ENCODE measurements at regions not wholly inside any gene's neighbourhood (a gene's known extent, or its start where the extent isn't known, plus 50 kb on each side); places are given as distances from the start of the nearest gene placed in this dataset.
"Not testable (repeated sequence)": the region's sequence is repeated elsewhere in the genome, so short reads cannot be mapped to it uniquely, and the experiment has no call there.

DNA sequence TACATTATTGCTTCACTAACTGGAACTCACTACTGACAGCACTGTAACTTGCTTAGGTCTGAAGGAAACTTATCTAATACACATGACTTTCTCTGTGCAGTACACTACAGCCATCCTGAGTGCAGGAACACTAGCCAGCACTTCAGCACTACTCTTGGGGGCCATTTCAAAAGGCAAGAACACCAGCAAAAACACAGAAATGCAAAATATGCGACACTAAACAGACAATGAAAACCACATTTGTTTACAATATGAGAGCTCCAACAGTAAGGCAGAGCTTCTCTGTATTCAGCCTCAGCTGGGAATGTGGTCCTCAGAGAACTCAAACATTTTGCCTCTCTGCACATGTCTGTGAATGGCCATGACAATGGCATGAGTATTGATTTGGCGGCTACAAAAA, 109.6 kb downstream of the ARRDC4 start:
- Mint-ChIP-seq H3K4me1 (no peaks in the 10 kb centered on the region), H3K27ac (no peak overlapping the region), H3K36me3 (ENCODE audit: low read depth) (no peaks in the 10 kb centered on the region), H3K27me3 (no peaks in the 10 kb centered on the region), H3K4me3 (no peak overlapping the region), H3K9me3 (no peaks in the 10 kb centered on the region)
- POLR2A ChIA-PET = no interaction called here
- CTCF ChIA-PET = no interaction called here
- DNase-seq = no peak

DNA sequence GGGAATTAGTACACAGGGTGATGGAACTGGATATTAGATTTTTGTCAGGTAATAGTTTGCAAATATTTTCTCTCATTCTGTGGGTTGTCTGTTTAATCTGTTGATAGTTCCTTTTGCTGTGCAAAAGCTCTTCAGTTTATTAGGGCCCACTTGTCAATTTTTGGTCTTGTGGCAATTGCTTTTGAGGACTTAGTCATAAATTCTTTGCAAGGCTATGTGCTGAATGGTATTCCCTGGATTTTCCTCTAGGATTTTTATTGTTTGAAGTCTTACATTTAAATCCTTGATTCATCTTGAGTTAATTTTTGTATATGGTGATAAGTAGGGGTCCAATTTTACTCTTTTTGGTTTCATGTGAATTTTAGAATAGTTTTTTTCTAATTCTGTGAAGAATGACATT, 111.3 kb downstream of the ARRDC4 start:
- H3K27ac Mint-ChIP-seq = no peak overlapping the region
- no peak for DNase-seq

DNA sequence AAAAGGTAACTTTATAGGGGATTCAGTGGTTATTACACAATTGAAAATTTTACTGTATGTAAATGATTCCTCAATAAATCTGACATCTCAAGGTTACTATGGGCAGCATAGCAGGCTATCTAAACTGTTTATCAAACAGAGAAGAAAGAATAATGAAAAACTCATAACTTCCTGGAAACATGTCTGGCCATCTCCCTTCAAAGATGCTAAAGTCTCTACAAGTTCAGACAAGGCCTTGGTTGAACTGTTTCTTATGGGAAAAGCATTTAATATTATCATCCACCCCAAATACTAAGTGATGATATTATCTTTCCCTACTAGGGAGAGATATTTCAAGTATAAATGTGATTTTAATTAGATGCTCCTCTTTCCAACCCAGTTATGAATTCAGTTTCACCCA, 114.9 kb downstream of the ARRDC4 start:
- ChIA-PET POLR2A (no interaction called here), CTCF (interaction anchor here (0.6 kb wide), 1 partner anchor 15 kb away, joined by 3 read pairs; no protein-coding TSS in a partner anchor)
- no peak for DNase-seq
- Mint-ChIP-seq H3K27ac (no peak overlapping the region), H3K4me1 (no peaks in the 10 kb centered on the region), H3K4me3 (no peak overlapping the region), H3K36me3 (ENCODE audit: low read depth) (no peaks in the 10 kb centered on the region), H3K9me3 (no peaks in the 10 kb centered on the region), H3K27me3 (no peaks in the 10 kb centered on the region)

More for the DNA sequence above, 111.3 kb downstream of the ARRDC4 start:
- CTCF ChIA-PET = no interaction called here
- H3K4me1 Mint-ChIP-seq = no peaks in the 10 kb centered on the region
- no peaks in the 10 kb centered on the region for H3K36me3 Mint-ChIP-seq (ENCODE audit: low read depth)
- no peak overlapping the region for H3K4me3 Mint-ChIP-seq
- POLR2A ChIA-PET = no interaction called here
- no peaks in the 10 kb centered on the region for H3K27me3 Mint-ChIP-seq
- no peaks in the 10 kb centered on the region for H3K9me3 Mint-ChIP-seq

DNA sequence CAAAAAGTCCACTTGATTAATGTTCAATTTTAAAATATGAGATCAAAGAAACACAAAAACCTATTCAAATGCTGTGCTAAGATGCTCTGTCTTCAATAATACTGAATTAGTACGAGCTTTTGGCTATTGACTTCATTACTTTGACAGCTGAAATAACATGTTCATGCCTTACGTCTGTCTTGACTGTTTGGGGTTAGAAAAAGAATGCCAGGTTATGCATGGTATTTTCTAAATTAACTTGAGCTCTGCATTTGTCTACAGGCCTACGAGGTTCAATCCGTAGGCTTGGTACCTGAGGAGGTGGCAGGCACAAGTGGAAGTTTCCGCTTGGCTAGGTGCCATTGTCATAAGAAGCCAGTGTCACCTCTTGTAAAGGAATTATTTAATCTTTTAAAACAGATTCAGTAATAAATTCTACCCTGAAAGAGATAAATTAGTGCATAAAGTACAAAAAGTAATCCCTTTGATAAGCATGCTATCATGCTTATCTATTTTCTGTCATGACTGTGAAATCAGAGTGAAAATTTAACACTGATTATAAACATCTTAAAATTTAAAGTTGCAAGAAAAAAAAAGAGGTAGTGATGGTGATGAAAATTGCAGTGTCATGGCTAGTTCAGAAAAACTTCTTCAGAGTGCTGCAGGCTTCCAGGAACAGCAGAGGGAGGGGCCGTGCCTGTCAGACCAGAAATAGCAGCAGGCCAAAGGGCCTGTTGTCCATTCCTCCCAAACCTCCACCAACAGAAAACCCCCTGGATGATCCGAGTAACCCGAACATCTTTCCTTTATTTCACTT, 115.7 kb downstream of the ARRDC4 start:
- no peaks in the 10 kb centered on the region for H3K4me1 Mint-ChIP-seq
- no peak overlapping the region for H3K4me3 Mint-ChIP-seq
- no peak overlapping the region for H3K27ac Mint-ChIP-seq
- H3K9me3 Mint-ChIP-seq = no peaks in the 10 kb centered on the region
- no peak for DNase-seq
- H3K27me3 Mint-ChIP-seq = no peaks in the 10 kb centered on the region
- POLR2A ChIA-PET = no interaction called here
- CTCF ChIA-PET = interaction anchor here (0.6 kb wide), 1 partner anchor 14 kb away, joined by 3 read pairs; no protein-coding TSS in a partner anchor
- no peaks in the 10 kb centered on the region for H3K36me3 Mint-ChIP-seq (ENCODE audit: low read depth)

DNA sequence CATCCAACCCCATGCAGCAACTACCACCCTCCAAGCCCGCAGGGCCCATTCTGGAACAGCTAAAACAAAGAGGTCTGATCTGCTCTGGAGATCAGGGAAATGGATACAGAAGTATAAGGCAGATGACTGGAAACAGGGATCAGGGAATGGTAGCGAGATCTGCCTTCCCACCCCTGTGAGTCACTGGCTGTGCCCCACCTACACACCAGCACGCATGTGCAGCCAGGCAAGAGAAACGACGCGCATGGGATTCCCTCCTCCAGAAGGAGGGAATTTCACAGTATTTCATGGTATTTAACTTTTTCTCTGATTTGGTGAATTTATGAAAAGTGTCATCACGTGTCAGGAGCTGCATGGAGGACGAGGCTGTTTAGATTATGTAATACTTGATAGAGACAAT, 116.7 kb downstream of the ARRDC4 start:
- H3K27ac Mint-ChIP-seq = no peak overlapping the region
- H3K4me1 Mint-ChIP-seq = no peaks in the 10 kb centered on the region
- ChIA-PET POLR2A (no interaction called here), CTCF (no interaction called here)
- H3K9me3 Mint-ChIP-seq = no peaks in the 10 kb centered on the region
- no peaks in the 10 kb centered on the region for H3K36me3 Mint-ChIP-seq (ENCODE audit: low read depth)
- no peaks in the 10 kb centered on the region for H3K27me3 Mint-ChIP-seq
- no peak overlapping the region for H3K4me3 Mint-ChIP-seq
- no peak for DNase-seq

DNA sequence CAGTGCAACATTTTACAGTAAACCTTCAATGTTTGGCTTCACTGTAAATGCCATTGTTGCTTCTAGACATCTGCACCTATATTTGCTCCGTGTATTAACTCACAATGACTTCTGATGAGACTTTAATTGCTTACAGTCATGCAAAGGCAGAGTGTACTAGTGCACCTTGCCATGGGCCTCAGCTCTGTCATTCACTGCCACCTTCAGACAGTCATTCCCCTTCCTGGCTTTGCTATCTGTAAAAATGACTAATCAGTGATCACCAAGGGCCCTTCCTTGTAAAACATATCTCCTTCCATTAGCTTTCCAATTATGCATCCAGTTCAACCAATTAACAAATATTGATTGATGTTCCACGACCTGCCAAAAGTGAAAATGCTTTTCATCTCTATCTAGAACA, 120.3 kb downstream of the ARRDC4 start:
- Mint-ChIP-seq H3K9me3 (no peaks in the 10 kb centered on the region), H3K36me3 (ENCODE audit: low read depth) (no peaks in the 10 kb centered on the region), H3K4me1 (no peaks in the 10 kb centered on the region), H3K27ac (no peak overlapping the region), H3K4me3 (no peak overlapping the region), H3K27me3 (no peaks in the 10 kb centered on the region)
- CTCF ChIA-PET = interaction anchor here (1.3 kb wide), 1 partner anchor 172 kb away, joined by 3 read pairs; no protein-coding TSS in a partner anchor
- no peak for DNase-seq
- POLR2A ChIA-PET = no interaction called here

DNA sequence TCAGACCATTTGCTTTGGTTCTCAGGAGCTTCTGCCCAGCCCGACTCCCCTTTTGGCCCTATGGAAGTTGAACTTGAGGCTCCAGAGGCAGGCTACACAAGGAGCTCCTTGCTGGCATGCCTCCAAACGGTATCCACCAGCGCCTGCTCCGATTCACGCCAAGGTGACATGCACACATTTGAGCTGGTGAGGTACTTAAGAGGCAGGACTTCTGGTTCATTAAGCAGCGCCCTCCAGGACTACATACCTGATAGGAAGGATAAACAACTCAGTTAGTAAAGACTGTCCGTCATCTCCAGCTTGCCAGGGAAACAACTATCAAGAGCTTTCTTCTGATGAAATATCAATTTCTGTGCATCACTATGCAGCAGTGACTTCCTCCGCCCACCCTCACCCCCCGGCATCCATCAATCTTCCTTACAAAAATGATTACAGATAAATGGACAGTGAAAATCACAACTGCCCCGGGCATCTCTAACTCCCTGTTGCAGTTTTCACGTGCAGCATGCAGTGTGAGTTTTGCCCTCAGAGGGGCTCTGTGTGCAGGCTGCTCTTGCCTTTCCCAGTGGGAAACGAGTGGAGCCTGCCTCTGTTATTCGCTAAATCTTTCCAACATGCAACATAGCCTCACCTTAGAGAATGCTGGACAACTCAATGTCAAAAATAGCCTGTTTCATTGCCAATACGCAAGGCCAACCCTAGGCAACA, 122.9 kb downstream of the ARRDC4 start:
- no peak overlapping the region for H3K4me3 Mint-ChIP-seq
- no peak for DNase-seq
- H3K27ac Mint-ChIP-seq = no peak overlapping the region
- CTCF ChIA-PET = interaction anchor here (1.1 kb wide), 1 partner anchor 172 kb away, joined by 3 read pairs; no protein-coding TSS in a partner anchor
- H3K27me3 Mint-ChIP-seq = no peaks in the 10 kb centered on the region
- H3K36me3 Mint-ChIP-seq (ENCODE audit: low read depth) = no peaks in the 10 kb centered on the region
- POLR2A ChIA-PET = no interaction called here
- H3K9me3 Mint-ChIP-seq = peaks cover 2% of the 10 kb centered on the region
- H3K4me1 Mint-ChIP-seq = no peaks in the 10 kb centered on the region

DNA sequence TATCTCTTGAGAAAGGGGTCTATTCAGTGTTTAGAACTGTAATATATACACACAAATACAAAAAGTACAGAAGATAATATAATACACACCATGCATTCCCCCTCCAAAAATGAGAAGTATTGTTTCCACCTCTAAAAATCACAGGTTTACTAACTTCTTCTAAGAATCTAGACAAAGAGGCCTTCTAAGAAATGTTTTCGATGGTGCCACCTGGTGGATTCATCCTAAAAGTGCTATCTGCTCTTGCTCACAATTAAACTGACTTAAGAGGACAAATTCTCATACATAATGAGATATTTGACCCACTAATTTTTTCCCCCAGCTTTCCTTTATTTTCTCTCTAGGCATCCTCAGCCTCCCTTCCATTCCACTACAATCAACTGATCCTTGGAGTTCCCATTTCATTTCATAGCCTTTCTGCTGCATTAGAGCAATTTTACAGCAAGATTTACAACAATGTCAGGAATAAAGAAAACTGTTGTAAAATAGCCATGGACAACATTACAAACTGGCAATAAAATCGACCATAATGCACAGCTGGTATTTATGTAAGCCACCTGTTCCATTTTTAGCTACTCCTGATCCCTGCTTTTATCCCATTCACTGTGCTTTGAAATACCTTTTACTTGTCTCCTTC, 124.6 kb downstream of the ARRDC4 start:
- ChIA-PET POLR2A (no interaction called here), CTCF (interaction anchor here (1.6 kb wide), 1 partner anchor 93 kb away, joined by 6 read pairs; no protein-coding TSS in a partner anchor)
- Mint-ChIP-seq H3K36me3 (ENCODE audit: low read depth) (no peaks in the 10 kb centered on the region), H3K9me3 (peaks cover 2% of the 10 kb centered on the region), H3K4me1 (no peaks in the 10 kb centered on the region), H3K27me3 (no peaks in the 10 kb centered on the region), H3K4me3 (no peak overlapping the region), H3K27ac (no peak overlapping the region)
- peak; percentile 18 for DNase-seq

DNA sequence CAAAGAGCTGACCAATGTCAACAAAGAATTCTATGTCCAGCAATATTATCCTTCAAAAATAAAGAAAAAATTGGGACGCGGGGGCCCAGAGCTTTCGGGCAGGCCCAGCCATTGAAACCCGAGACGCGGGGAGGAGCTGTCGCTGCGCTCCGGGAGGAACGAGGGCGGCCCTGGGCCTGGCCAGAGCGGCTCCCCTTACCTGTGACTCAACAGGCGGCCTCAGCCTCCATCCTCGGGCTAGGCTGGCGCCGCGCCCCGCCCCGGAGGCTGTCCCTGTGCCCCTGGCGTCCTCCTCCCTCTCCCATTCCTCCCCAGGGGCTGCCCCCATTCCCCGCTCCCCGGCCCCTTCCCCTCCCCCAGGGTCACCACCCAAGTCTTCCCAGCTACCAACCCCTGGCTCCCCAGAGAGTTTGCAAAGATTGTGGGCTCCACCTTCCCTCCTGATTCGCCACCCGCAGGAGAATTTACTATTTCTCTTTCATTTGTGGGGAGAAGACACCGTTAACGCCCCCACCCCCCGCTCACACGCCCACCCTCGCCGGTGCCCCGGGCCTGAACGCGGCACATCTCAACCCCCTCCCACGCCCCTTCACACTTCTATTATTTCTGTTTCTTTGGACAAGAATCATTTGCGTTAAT, 127.9 kb downstream of the ARRDC4 start:
- H3K4me1 Mint-ChIP-seq; H3K4me3 Mint-ChIP-seq; H3K9me3 Mint-ChIP-seq; DNase-seq; H3K36me3 Mint-ChIP-seq (ENCODE audit: low read depth); H3K27ac Mint-ChIP-seq; H3K27me3 Mint-ChIP-seq; POLR2A ChIA-PET; CTCF ChIA-PET: not testable (repeated sequence)

DNA sequence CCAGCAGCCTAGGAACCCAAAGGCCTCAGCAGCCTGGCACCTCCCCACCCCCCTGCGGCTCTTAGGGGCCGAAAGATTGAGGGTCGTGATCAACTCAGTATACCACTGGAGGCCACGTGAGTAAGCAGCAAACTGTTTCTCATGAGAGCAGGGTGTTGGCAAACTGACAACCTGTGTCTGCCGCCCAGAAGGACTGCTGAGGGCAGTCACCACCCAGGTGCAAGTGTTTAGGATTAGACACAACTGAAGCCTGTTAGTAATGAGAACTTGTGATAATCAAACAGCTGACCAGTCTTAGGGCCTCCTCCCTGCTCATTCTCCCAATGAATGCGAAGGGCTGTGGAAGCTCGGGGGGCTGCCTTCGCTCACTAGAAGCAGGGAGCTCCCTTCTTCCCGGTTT, 128.8 kb downstream of the ARRDC4 start:
- H3K9me3 Mint-ChIP-seq; H3K4me1 Mint-ChIP-seq; H3K36me3 Mint-ChIP-seq (ENCODE audit: low read depth); POLR2A ChIA-PET; H3K4me3 Mint-ChIP-seq; H3K27me3 Mint-ChIP-seq; DNase-seq; H3K27ac Mint-ChIP-seq; CTCF ChIA-PET: not testable (repeated sequence)

DNA sequence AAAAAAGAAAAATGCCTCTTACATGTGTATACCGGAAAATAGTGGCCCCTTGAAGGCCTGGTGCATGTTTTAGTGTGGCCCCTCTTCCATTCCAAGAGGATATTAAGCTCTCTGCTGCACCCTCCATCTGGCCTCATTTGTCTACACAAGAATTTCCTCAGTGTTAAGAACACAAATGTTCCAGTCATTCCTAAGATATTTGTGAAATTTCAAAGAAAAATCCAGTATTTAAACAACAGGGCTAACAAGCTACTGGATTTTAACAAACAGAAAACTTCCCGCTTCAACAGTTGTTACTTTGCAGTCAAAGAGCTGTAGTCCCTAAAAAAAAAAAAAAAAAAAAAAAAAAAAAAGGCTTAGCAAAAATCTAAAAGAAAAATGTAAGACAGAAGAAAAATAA, 137.5 kb downstream of the ARRDC4 start:
- CTCF ChIA-PET = interaction anchor here (1.5 kb wide), 1 partner anchor 79 kb away, joined by 3 read pairs; no protein-coding TSS in a partner anchor

DNA sequence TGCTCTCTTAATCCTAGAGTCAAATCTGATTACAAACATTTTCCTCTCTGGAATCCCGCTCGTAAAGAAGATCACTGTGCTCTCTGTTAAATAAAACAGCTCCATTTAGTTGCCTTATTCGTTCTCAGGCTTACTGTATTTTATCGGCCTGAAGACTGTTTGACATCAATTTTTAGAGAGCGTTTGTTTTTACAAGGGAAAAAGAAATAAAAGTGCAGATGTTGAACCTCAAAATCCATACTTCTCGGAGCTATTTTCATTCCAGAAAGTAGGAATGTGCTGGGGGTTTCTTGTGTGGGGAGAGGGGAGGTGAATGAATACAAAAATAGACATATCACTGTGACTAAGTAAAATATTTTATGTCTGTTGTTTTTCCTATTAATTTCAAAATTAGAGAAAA, 140.1 kb downstream of the ARRDC4 start:
- DNase-seq, CTCF ChIA-PET, H3K9me3 Mint-ChIP-seq: not testable (repeated sequence)

More for the DNA sequence above, 137.5 kb downstream of the ARRDC4 start:
- H3K4me1 Mint-ChIP-seq; H3K27me3 Mint-ChIP-seq; H3K36me3 Mint-ChIP-seq (ENCODE audit: low read depth); H3K9me3 Mint-ChIP-seq; H3K4me3 Mint-ChIP-seq; POLR2A ChIA-PET; DNase-seq; H3K27ac Mint-ChIP-seq: not testable (repeated sequence)

DNA sequence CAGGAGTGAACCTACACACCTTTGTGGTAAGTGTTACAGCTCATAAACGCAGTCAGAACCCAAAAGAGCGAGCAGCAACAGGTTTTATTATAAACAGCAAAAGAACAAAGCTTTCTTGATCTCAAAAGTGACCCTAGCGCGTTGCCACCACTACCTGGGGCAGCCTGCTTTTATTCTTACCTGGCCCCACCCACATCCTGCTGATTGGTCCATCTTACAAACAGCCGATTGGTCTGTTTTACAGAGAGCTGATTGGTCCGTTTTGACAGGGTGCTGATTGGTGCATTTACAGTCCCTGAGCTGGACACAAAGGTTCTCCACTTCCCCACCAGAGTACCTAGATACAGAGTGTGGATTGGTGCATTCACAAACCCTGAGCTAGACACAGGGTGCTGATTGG, 143.1 kb downstream of the ARRDC4 start:
- H3K36me3 Mint-ChIP-seq (ENCODE audit: low read depth) = no peaks in the 10 kb centered on the region
- H3K27ac Mint-ChIP-seq = no peak overlapping the region
- H3K4me3 Mint-ChIP-seq = no peak overlapping the region
- POLR2A ChIA-PET = no interaction called here
- H3K4me1 Mint-ChIP-seq = no peaks in the 10 kb centered on the region
- no peaks in the 10 kb centered on the region for H3K27me3 Mint-ChIP-seq
- CTCF ChIA-PET = no interaction called here
- no peak for DNase-seq
- peaks cover 4% of the 10 kb centered on the region for H3K9me3 Mint-ChIP-seq

More for the DNA sequence above, 140.1 kb downstream of the ARRDC4 start:
- POLR2A ChIA-PET; H3K4me1 Mint-ChIP-seq; H3K27me3 Mint-ChIP-seq; H3K27ac Mint-ChIP-seq; H3K36me3 Mint-ChIP-seq (ENCODE audit: low read depth); H3K4me3 Mint-ChIP-seq: not testable (repeated sequence)
